NCI-H774 (cell line): ENCODE measurements at regions not wholly inside any gene's neighbourhood (a gene's known extent, or its start where the extent isn't known, plus 50 kb on each side); places are given as distances from the start of the nearest gene placed in this dataset.
"Not testable (repeated sequence)": the region's sequence is repeated elsewhere in the genome, so short reads cannot be mapped to it uniquely, and the experiment has no call there.

Source experiments
- DNase-seq: peaks from one replicate; lab custom pipeline; 2025; lab: John Stamatoyannopoulos, UW

- DNase-seq: no peak
These were observed 74.0 kb downstream of the MAB21L3 start for GRCh38 chr1:116185161-116185701.

DNA sequence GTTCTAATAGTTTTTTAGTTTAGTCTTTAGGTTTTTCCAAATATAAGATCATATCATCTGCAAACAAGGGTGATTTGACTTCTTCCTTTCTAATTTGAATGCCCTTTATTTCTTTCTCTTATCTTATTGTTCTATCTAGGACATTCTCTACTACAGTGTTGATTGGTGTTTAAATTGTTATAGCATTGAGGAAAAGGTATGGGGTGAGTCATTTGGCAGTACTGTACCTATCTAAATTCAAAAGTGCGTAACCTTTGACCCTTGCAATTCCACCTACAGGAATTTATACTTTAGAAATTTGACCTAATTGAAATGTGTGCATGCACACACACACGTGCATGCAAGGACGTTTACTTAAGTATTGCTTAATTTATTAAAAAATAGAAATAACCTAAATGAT, 78.3 kb downstream of the MAB21L3 start:
- no peak for DNase-seq

- no peak for DNase-seq
These were observed 80.1 kb downstream of the MAB21L3 start for GRCh38 chr1:116191294-116191693.

GRCh38 chr1:116193768-116194167, 82.6 kb downstream of the MAB21L3 start:
- no peak for DNase-seq

GRCh38 chr1:116194568-116194967, 83.4 kb downstream of the MAB21L3 start:
- DNase-seq: no peak

DNA sequence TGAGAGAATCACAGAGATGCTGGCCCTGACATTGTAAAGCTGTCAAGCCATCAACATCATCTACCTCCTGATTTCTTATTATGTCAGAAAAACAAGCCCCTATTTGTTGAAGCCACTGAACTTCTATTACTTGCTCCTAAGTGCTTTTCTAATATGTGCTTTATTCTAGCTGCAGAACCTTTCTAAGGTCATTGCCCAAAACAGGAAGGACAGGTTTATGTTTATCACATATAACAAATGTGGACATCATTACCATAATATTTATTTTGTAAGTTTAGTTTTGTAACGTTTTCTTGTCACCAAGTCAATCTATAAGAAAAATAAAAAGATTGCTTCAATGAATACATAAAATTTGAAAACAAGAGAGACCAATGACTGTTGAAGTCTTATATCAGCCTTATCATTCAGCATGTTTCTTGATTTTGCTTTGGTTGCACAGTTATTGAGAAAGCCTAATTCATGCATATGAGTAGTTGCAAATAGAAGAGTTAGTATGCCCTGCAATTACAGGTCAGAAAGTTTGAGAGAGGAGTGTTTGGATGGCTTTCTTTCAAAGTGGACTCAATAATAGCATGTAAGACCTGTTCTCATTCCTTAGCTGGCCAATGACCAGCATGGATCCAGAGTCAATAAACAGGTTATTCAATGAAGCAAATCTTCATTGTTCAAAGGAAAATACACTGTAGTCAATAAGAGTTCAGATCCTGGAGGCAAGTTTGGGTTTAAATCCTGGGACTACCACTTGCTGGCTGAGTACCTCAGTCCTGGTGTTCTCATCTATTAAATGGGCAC, 84.1 kb downstream of the MAB21L3 start:
- no peak for DNase-seq

DNA sequence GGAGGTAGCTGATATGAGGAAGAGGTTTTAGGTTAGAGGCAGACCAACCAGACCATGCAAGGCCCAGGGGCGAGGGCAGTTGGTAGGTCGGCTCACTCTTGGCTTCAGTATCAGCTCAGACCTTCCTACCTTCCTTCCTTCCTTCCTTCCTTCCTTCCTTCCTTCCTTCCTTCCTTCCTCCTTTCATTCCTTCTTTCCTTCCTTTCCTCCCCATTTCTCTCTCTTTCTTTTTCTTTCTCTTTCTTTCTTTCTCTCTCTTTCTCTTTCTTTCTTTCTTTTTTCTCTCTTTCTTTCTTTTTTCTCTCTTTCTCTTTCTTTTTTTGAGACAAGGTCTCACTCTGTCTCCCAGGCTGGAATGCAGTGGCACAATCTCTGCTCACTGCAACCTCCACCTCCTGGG, 89.1 kb downstream of the MAB21L3 start:
- not testable (repeated sequence) for DNase-seq

DNA sequence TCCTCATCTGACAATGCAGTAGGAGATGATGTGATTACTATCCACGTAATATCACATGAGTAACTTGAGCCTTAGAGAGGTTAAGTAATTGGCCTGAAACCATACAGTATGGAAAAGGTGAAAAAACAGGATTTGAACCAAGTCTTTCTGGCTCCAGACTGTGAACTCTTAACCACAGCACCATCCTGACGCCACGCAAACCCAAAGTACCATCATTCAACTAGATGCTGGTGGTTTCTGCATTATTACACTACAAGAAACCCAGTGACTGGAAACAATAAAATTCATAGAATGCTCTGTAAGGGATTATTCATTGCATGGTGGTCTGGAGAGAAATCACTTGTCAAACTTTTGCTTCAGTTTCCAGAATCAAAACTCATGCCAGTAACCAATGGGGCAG, 90.7 kb downstream of the MAB21L3 start:
- DNase-seq: no peak

GRCh38 chr1:116203181-116203723, 92.1 kb downstream of the MAB21L3 start:
- DNase-seq: no peak

DNA sequence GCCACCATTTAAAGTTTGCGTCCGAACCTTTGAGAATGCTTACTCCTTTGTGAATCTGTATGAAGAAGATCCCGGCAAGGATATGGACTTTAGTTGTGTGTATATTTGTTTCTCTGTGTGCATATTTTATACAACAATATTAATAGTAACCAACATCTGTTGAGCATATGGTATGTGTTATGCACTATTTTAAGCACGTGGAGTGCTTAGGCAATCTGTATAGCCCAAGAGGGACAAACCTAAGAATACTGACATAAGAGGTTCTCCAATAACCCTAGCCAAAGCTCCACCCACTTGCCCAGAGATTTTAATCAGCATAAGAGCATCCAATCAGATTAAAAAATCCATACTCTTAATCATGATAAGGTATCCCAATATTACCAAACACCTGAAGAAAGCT, 92.7 kb downstream of the MAB21L3 start:
- no peak for DNase-seq

DNA sequence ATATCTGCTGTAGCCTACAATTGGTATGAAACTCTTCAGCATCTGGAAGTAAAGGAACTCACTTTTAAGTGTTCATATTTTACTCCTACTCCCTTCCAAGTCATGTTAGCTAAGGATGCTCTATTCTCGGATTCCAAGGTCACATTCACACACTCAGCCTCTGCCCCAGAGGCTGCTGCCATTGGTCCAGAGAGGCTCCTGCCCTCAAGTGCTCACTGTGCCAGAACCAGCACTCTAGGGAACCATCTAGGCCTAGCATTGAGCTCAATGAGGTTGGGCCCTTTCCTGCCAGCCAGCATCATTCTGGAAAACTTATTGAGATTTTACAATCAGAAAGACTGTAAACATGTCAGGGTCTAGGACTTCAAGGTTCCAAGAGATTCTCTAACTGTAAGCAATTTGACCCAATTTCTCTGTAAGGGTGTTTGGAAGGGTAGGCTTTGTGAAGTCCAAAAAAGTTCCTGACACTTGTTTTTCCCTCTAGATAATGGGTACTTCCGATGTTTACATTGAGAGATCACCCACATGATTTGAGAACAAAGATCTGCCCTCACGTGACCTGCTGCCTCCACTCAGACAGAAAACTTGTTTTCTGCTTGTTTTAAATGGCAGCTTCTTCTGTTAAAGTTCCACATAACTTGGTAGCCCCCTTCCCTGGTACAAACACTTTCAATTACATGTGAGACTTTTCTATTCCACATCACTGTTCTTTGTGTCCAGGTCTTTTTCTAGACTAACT, 94.9 kb downstream of the MAB21L3 start:
- no peak for DNase-seq

GRCh38 chr1:116207126-116207735, 96.0 kb downstream of the MAB21L3 start:
- no peak for DNase-seq

DNA sequence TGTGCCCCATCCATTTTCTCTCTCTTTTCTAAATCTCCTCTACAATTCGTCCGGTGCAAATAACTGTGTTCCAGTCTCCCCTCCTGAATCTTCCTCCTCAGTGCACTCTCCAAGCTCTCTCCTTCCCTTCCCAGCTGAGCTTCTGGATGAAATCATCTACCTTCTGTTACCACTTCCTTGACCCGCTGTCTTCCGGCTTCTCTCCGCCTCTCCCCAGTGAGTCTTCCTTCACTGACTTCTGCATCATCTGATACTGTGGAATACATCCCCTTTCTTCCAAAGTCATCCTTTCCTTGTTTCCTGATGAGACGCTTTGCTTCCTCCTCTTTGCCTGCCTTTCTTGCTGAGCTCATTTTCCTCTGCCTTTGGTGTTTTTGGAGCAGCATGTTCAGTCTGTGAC, 96.9 kb downstream of the MAB21L3 start:
- no peak for DNase-seq

DNA sequence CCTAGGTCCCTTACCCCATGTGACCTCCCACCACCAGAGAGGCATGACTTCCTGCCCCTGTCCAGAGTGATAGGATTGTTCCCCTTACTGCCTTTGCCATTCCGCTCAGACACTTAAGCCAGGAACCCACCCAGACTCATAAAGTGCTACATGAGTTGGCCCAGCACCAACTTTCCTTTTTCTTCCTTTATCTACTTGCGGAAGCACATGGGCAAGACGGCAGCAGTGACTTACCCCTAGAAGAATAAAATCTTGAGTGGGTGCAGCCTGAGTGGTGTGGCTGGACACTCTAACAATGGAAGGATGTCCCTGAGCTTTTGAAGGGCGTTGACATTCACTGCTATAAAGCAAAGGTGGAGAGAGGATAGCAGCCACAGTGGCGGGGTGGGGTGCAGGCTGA, 100.1 kb downstream of the MAB21L3 start:
- DNase-seq: no peak

- no peak for DNase-seq
These were observed 107.7 kb downstream of the MAB21L3 start for GRCh38 chr1:116218922-116219321.

- DNase-seq: no peak
These were observed 108.6 kb downstream of the MAB21L3 start for GRCh38 chr1:116219651-116220434.

GRCh38 chr1:116224111-116224510, 112.9 kb downstream of the MAB21L3 start:
- no peak for DNase-seq

DNA sequence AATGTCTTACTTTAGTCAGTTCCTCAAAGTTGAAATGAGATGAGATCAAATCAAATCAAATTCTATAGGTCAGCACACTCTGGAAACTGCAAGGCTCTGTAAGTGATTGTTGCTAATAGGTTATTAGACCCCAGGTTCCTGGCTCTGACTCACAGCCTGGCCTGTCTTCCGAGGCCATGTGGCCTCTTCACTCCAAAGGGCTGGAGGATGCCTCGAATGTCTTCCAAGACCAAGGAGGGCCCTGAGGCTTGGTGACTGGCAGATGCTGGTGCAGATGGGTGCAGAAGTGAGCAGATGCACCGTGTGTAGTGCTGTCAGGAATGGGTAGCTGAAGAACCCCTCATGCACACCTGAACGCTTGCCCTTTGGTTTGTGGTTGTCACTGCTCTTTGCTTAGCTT, 113.4 kb downstream of the MAB21L3 start:
- DNase-seq: no peak

GRCh38 chr1:116226017-116226416, 114.8 kb downstream of the MAB21L3 start:
- no peak for DNase-seq

DNA sequence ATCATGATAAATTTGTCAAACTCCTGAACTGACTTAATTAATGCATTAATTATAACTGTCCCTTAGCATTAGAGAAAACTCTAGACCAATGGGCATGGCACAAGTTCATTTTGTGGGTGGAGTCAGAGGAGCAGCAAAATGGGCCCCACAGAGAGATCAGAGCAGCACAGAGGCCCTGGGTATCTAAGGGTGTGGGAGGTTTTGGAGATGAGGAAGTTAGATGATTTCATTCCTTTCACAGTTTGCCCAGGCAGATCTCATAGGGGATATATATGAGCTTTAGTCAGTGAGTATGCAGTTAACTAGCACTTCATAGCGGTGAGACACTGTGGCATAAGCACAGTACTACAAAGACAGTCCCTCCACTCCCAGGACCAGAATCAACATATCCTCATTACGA, 117.3 kb downstream of the MAB21L3 start:
- DNase-seq: no peak

DNA sequence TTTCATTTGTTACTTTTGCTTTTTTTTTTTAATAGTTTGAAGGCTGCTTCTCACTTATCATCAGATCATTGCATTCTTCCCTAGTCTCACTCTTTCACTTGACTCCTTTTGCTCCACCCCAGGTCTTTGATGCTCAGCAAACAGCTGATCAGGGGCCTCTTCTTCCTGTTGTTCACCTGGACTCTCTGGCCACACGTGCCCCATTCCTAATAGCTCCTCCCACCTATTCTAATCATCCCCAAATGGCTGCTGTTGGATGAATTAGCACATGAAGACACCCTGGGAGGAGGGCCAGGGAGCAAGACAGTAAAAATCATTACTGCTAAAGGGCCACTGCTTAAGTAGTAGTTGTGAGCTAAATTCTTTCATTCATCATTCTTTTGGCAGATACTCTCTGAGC, 119.5 kb downstream of the MAB21L3 start:
- DNase-seq: no peak

DNA sequence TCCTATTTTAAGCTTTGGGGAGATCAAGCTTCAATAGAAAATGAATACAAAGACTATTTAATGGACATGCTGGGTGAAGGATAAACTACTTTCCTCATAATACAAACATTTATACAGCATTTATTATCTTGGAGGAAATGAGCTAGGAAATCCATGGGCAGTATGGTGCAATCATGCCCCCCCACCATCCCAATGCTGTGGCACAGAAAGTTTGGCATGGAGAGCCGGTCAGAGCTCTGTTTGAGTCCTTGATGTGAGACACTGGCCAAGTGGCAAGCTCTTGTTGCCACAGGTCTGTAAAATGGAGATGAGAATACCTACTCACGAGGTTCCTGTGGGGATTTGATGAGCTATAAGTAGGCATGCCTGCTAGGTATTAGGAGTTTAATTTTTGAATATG, 120.6 kb downstream of the MAB21L3 start:
- DNase-seq: no peak
